Activated CD4-positive, alpha-beta T cell treated with anti-CD3 and anti-CD28 coated beads, Interleukin-2, amount 50 U/mL, for 16 hours (primary cell): ENCODE measurements at regions not wholly inside any gene's neighbourhood (a gene's known extent, or its start where the extent isn't known, plus 50 kb on each side); places are given as distances from the start of the nearest gene placed in this dataset.

Experiments
- DNase-seq: peaks from one replicate; pipeline ENCODE4 v3.0.0-alpha.2; 2020

DNA sequence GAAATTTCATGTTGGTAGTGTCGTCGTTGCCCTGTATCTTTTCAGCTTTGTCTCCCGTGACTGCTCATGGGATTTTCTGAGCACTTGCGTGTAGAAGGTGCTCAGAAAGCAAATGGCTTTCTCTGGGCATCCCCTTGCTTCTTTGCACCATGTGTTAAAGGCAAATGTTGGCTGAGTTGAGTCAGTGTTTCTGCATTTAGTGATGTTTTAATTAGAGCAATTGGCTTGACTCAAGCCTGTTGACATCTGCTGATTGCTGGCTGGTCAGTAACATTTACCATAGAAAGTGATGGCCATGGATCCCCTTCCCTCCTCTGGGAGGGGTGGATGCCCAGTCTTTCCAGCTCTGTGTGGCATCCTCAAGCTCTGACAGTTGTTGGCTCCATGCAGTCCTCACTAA, 187.2 kb upstream of the MPHOSPH6 start:
- no peak for DNase-seq

GRCh38 chr16:82350560-82350959, 180.5 kb upstream of the MPHOSPH6 start:
- DNase-seq, result no peak

DNA sequence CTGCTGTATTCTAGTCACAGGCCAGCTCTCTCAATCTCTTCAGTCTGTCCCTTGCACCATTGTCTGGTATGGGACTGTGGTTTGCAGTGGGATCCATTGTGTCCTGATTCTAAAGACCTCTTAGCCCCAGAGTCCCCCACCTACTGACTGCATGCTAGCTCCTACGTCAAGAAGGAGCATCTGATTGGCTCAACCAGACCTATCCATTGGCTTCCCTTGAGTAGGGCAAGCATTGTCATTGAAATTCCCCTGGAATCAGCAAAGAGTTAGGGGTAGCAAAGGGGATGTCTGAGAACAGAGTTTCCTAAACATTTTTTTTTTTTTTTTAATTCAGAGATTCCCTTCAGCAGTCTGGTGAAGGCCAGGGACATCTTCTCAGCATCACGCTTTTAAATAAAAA, 175.3 kb upstream of the MPHOSPH6 start:
- DNase-seq, result no peak

GRCh38 chr16:82344157-82344556, 174.1 kb upstream of the MPHOSPH6 start:
- DNase-seq, result no peak

DNA sequence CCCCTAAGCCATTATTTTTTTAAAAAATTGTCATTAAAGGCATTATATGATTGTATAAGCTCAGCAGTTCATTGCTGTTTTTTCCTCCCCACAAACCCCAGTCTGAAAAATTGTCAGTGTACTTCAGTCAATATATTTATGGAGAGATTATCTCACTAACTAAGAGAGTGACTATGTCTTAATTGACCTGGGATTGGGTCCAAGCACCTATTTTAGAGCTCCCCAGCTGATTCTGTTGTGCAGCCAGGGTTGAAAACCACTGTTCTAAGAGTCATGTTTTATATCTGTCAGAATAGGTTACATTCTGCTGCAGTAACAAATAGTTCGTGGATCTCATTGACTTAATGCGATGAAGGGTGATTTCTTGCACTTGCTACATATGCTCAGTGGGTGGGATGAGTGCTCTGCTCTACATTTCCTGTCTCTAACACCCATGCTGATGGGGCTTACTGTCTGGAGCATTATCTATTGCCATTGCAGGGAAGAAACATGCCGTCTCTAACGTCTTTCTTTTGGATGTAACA, 171.2 kb upstream of the MPHOSPH6 start:
- no peak for DNase-seq

DNA sequence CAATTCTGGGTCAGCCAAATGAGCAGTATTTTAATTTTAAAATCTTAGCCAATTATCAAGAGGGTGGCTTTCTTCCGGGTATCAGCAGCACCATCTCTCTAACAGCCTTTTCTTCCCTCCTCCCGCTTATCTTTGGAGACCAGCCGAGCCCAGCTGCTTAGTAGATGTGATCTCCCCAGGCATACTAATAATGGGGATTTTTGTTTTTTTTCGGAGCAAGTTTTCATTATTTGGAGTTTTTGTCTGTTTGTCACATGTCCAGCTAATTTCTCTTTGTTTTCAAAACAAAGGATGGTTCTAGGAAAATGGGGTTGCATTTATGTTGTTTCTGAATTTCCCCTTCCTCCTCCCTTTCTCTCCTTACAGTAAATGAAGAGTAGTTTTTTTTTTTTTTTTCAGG, 170.5 kb upstream of the MPHOSPH6 start:
- no peak for DNase-seq

GRCh38 chr16:82337355-82337754, 167.3 kb upstream of the MPHOSPH6 start:
- no peak for DNase-seq

DNA sequence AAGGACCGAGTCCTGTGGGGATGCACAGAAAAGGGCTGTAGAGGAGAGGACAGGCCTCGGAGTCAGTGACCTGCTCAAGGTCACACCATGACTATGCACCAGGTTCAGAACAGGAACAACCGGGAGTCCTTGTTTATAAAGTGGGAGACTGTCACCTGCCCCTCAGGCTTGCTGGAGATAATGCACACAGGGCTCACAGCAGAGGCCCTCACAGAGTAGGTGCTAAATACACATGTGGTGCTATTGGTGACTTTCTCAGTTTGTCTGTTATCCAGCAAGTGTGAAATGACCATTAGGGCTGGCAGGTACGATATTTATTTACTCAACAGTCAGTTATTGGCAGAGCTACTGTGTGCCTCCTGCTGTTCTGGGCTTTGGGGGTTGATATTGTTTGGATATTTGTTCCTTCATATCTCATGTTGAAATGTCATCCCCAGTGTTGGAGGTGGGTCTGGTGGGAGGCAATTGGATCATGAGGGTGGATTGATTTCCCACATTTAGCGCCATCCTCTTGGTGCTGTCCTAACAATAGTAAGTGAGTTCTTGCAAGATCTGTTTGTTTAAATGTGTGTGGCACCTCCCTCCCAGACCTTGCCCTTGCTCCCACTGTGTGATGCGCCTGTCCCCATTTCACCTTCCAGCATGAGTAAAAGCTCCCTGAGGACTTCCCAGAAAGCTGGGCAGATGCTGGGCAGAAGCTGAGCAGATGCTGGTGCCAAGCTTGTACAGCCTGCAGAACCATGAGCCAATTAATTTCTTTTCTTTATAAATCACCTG, 162.1 kb upstream of the MPHOSPH6 start:
- no peak for DNase-seq

- no peak for DNase-seq
These were observed 161.4 kb upstream of the MPHOSPH6 start for GRCh38 chr16:82331397-82331796.

DNA sequence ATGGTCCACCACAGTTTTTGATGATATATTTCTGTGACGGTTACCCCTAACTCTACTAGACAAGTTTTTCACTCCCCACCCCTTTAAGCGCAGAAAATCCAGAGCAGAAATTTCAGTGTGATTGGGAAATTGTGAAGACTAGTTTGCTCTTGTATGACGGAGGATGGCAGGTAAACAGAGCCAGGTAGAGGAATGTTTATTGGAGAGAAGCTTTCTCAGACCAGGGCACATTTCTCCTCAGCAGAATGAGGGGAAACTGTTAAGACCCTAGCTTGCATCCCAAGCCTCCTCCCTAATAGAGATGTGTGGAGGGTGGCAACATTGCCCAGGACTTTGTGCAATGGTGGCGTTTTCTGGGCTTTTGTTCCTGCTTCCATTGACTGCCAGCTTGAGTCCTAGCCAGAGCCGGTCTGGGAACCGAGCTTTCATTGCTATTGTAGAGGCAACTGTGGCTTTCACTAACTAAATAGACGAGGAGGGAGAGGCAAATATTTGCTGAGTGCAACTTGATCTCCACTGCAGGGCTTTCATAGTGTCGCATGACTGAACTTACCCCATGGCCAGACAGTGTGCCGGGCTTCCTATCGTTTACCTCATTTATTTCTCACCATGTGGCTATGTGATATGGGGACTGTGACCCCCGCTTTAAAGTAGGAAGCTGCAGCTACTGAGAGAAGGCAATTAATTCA, 159.6 kb upstream of the MPHOSPH6 start:
- no peak for DNase-seq

GRCh38 chr16:82328881-82329469, 159.0 kb upstream of the MPHOSPH6 start:
- DNase-seq, result no peak

- no peak for DNase-seq
These were observed 153.1 kb upstream of the MPHOSPH6 start for GRCh38 chr16:82323171-82323570.

- no peak for DNase-seq
These were observed 152.2 kb upstream of the MPHOSPH6 start for GRCh38 chr16:82322177-82322576.

- no peak for DNase-seq
These were observed 149.0 kb upstream of the MPHOSPH6 start for GRCh38 chr16:82319038-82319437.

- DNase-seq, result no peak
These were observed 147.6 kb upstream of the MPHOSPH6 start for GRCh38 chr16:82317411-82318167.

- no peak for DNase-seq
These were observed 143.7 kb upstream of the MPHOSPH6 start for GRCh38 chr16:82313754-82314153.

DNA sequence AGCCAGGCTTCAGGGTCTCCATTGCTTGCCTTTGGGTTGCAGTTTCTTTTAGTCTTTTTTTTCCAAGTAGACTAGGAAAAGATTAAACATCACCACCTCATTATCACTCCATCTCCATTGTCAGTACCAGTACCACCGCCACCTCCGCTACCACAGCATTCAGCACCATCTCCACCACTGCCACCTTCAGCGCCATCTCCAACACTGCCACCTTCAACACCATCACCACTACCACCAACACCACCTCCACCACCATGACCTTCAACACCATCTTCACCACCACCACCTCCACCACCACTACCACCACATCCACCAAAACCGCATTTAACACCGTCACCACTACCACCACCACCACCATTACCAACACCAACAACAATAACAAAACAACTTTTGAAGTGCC, 141.5 kb upstream of the MPHOSPH6 start:
- DNase-seq, result no peak

- no peak for DNase-seq
These were observed 132.2 kb upstream of the MPHOSPH6 start for GRCh38 chr16:82302042-82302727.

DNA sequence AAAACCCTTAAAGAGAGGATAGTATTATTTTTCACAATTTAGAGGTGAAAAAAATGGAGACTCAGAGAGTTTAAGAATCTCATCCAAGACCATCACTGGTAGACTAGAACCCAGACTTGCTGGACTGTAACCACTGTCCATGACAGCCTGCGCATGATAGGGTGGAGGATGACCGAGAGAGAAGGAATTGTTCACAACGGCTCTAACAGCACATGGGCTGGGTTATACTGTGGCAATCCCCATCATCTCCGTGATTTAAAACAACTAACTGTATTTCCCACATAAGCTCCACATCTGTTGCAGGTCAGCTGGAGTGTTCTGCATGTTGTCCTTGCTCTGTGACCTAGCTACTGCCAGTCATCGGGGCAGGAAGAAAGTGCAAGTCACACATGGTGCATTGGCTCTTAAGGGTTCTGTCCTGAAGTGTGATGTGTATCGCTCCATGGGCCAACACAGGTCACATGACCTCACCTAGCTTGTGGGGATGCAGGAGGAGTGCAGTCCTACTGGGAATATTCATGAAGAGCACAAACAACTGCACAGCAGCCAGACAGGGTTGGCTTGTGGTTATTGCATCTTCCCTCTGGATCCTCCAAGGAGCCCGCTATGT, 131.2 kb upstream of the MPHOSPH6 start:
- no peak for DNase-seq

DNA sequence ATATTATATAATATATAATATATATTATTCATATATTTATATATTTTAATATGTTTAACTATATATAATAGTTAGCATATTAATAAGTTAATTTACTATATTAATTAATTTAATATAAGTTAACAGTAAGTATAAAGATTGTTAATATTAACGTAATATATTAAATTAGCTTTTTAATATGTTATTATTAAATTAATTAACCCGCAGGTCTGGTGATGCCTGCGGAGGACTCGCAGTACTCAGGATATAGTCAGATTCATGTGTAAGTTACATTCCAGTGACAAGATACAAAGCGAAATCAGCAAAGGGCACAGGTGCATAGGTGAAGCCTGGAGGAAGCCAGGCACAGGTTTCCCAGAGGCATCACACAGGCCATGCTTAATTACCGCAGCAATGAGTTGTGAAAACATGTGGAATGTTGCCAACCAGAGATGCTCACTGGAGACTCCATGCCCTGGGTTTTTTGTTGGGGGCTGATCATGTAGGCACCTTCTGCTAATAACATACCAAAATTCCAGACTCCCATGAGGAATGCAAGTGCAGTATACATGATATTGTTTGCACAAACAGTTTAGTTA, 130.4 kb upstream of the MPHOSPH6 start:
- no peak for DNase-seq

DNA sequence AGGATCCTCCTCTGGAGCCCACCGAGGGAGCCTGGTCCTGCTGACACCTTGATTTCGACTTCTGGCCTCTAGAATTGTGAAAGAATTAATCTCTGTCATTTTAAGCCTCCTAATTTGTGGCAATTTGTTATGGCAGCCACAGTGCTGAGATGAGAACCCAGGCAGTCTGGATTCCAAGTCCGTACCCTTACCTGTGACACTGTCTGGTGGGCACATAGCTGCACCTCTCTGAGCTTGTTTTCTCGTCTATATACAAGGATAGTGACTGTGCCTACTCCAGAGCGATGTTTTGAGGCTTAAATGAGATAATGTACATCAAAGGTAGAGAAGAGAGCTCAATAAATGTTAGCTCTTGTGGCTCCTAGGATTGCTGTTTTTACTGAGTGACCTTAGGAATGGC, 128.4 kb upstream of the MPHOSPH6 start:
- no peak for DNase-seq
